Fibroblast of lung (primary cell): ENCODE measurements at regions not wholly inside any gene's neighbourhood (a gene's known extent, or its start where the extent isn't known, plus 50 kb on each side); places are given as distances from the start of the nearest gene placed in this dataset.

ENCODE experiments used
- CTCF ChIP-seq, 2 donors: IDR thresholded peaks in 1 of 2; conservative IDR thresholded peaks in 1 of 2; 1 replicate in 1 of 2; 2 replicates in 1 of 2; pipeline ENCODE4 v1.5.1; 2011 to 2012; ENCODE audit warnings: low read length in 2 of 2, control low read depth in 1 of 2, inconsistent platforms in 1 of 2, low read depth in 1 of 2, mild to moderate bottlenecking in 1 of 2
- EZH2 ChIP-seq: IDR thresholded peaks from 2 replicates; pipeline ENCODE4 v1.5.1; 2012; ENCODE audit warnings: low read length, control low read depth, mild to moderate bottlenecking; ENCODE audit errors: missing control alignments

DNA sequence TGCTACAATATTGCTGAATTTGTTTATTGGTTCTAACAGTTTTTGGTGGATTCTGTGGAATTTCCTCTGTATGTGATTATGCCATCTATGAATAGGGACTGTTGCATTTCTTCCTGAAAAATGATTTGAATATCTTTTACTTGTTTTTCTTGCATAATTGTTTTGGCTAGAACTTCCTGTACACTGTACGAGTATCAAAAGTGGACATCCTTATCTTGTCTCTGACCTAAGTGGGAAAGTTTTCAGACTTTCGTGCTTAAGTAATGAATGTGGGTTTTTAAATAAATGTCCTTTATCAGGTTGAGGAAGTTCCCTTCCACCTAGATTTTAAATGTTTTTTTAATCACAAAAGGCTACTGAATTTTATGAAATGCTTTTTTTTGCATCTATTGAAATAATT lies 203.8 kb upstream of the ATP10A start:
- TF ChIP-seq CTCF (conservative IDR thresholded peaks at IDR 0.05 in 1 of 2, IDR thresholded peaks at IDR 0.05 in 1 of 2; ENCODE audit: low read depth in 1 of 2, low read length in 2 of 2): no peak
- TF ChIP-seq EZH2: no peak
